ENCODE measurements at regions not wholly inside any gene's neighbourhood (a gene's known extent, or its start where the extent isn't known, plus 50 kb on each side); places are given as distances from the start of the nearest gene placed in this dataset.

DNA sequence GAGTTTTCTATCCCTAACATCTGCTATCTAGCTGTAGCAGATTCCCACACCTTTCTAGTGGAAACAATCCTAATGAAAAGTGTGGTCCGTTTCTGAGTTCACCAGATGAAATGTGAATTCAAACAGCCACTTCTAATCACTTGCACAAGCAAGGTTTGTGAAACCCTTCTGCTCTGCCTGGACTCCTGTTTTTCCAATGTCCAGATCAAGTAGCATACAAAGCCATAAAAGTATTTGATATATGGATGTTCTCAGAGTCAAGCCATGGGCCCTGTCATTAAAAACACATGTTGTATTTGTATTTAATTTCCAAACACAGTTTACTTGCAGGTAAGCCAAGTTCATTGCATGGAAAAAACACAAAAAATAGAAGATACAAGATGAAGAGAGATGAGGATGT, 570.4 kb downstream of the NR2F1-AS1 start:
- TF ChIP-seq, protein P1, sequence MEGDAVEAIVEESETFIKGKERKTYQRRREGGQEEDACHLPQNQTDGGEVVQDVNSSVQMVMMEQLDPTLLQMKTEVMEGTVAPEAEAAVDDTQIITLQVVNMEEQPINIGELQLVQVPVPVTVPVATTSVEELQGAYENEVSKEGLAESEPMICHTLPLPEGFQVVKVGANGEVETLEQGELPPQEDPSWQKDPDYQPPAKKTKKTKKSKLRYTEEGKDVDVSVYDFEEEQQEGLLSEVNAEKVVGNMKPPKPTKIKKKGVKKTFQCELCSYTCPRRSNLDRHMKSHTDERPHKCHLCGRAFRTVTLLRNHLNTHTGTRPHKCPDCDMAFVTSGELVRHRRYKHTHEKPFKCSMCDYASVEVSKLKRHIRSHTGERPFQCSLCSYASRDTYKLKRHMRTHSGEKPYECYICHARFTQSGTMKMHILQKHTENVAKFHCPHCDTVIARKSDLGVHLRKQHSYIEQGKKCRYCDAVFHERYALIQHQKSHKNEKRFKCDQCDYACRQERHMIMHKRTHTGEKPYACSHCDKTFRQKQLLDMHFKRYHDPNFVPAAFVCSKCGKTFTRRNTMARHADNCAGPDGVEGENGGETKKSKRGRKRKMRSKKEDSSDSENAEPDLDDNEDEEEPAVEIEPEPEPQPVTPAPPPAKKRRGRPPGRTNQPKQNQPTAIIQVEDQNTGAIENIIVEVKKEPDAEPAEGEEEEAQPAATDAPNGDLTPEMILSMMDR (IDR thresholded peaks at IDR 0.05): no peak
- TF ChIP-seq POLR2A (IDR thresholded peaks at IDR 0.05): no peak

Measured in heart left ventricle (tissue), 13 donors.